Limb (tissue), 2 donors: ENCODE measurements at regions not wholly inside any gene's neighbourhood (a gene's known extent, or its start where the extent isn't known, plus 50 kb on each side); places are given as distances from the start of the nearest gene placed in this dataset.

Experiments
- DNase-seq, 2 donors: peaks; one replicate each; pipeline ENCODE4 v3.0.0-alpha.2; 2016; ENCODE audit errors: extremely low spot score in 2 of 2

DNA sequence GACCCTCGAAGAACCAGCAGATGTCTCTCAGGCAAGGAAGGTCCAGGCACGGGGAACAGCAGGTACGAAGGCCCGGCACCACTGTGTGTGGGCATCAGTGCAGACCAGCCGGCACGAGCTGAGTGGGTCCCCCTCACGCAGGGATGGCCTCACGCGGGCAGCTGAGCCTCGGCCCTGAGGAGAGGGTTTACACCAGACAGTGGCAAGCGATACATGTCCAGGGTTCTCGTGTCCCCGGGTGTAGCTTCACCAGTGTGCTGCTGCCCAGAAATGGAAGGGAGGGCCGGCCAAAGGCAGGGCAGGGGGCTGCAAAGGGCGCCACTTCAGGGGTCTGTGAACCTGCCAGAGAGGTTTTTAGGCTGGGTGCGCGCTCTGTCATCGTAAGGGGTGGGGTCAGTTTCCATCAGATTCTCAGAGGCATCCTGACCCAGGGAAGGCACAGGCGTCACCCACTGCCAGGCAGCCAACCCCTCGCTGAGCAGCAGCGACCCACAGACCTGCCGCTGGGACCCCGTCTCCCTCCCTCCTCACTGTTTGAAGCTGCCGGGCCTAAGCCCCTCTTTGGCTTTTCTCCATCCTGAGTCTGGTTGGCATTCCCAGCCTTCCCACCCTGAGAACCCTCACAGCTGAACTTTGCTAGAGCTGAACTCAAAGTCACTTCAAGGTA, 107.0 kb downstream of the CPZ start:
- no peak for DNase-seq

DNA sequence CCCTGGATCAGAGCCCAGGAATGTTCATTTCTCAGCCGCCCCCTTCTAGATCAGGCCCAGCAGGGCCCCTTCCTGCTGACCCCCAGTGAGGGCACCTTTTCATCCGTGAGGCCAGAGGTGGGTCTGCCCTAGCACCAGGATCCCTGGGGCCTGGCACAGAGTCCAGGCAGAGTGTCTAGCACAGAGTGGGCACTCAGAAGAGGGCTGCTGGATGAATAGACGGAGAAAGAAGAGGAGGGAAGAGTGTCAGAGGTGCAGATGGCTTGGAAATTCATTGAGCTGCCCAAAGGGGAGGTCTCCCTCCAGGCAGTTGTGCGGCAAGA, 106.5 kb downstream of the CPZ start:
- no peak for DNase-seq

- no peak for DNase-seq
Observed at GRCh38 chr4:8698341-8699062, 105.9 kb downstream of the CPZ start.

DNA sequence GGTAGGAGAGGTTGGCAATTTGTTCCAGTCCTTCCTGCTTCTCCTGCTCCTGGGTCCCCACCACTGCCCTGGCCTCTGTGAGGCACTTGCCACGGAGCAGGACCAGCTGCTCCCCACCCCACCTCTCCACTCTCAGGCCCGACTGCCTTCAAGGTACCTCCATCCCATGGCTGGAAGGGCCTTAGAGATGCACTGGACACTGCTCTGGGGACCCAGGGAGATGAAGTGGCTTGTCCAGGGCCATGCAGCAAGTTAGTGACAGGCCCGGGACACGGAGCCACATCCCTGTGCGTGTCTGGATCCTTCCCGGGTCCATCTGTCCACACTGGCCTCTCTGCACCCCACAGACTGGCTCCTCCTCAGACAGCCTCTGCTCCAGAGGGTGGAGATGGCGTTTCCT, 105.3 kb downstream of the CPZ start:
- no peak for DNase-seq

DNA sequence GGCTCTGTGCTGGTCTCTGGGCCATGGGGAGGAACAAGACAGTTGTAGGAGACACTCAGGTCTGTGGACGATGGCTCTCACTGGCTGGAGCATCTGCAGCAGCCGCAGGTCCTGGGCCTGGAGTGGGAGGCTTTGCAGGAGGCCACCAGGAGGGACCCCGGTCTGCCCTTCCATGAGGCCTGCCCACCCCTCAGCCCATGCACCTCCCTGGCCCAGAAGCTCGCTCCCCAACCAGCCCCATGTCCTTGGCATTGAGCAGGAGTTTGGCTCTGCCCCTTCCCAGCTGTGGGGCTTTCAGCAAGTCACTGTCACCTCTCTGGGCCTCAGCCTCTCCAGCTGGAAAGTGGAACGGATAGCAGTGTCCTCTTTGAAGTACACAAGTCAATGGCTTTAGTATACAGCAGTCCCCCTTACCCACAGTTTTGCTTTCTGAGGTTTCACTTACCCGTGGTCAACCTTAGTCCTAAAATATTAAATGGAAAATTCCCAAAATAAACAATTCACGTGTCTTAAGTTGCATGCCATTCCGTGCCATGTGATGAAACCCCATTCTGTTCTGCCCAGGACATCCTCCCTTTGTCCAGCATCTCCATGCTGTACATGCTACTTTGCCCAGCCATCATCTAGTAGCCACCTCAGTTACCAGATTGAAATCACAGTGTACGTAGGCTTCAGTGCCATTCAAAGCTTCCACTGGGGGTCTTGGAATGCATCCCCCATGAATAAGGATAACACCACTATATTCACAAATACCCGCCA, 104.0 kb downstream of the CPZ start:
- no peak for DNase-seq

GRCh38 chr4:8695237-8696219, 103.0 kb downstream of the CPZ start:
- no peak for DNase-seq

- no peak for DNase-seq
Observed at GRCh38 chr4:8694651-8695151, 102.1 kb downstream of the CPZ start.

GRCh38 chr4:8694226-8694625, 101.7 kb downstream of the CPZ start:
- DNase-seq, result peak in 1 of 2 donors; percentile 17

DNA sequence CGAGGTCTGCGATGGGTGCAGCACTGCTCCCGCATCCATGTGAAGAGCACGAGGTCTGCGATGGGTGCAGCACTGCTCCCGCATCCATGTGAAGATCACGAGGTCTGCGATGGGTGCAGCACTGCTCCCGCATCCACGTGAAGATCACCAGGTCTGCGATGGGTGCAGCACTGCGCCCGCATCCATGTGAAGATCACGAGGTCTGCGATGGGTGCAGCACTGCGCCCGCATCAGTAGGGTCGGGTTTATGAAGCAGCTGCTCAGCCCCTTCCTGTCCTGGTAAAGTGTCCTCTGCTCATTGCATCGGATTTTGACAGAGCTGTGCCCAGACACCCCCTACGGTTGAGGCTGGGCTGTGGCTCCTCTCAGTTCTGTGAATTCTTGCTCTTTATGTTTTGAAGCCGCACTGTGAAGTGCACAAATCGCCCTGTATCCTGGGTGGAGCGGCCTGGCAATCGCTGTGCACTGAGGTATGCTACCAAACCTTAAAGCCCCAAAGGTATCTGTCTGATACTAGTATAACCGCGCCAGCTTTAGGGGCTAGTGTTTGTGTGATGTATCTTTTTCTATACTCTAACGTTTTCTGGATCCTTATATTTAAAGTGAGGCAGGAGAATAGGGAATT, 98.7 kb downstream of the CPZ start:
- DNase-seq, result no peak

- no peak for DNase-seq
Observed at GRCh38 chr4:8690216-8691150, 97.9 kb downstream of the CPZ start.

- peak in 1 of 2 donors; percentile 21 for DNase-seq
Observed at GRCh38 chr4:8689741-8690140, 97.2 kb downstream of the CPZ start.

DNA sequence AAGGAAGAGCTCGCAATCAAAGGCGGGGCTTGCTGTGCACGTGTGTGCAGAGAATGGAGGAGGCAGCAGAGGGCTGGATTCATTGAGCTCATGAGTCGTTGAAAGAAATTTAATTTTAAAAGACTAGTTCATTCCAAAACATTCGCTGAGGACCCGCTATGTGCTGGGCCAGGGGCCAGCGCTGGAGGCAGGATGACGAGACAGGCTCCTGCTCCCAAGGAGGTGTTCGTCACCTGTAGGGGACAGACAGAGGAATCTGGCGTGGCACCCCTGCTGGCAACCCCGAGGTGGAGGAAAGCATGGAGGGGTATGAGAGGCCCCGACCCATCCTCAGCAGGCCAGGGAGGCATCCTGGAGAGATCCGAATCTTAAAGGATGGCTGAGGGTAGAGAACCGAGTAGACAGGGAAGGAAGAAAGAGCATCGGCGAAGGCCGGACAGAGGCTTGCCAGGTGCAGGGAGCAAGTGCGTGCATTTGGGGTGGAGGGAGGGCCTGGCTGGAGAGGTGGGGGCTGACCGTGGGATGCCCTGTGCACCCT, 96.4 kb downstream of the CPZ start:
- peak in 1 of 2 donors; percentile 17 for DNase-seq

DNA sequence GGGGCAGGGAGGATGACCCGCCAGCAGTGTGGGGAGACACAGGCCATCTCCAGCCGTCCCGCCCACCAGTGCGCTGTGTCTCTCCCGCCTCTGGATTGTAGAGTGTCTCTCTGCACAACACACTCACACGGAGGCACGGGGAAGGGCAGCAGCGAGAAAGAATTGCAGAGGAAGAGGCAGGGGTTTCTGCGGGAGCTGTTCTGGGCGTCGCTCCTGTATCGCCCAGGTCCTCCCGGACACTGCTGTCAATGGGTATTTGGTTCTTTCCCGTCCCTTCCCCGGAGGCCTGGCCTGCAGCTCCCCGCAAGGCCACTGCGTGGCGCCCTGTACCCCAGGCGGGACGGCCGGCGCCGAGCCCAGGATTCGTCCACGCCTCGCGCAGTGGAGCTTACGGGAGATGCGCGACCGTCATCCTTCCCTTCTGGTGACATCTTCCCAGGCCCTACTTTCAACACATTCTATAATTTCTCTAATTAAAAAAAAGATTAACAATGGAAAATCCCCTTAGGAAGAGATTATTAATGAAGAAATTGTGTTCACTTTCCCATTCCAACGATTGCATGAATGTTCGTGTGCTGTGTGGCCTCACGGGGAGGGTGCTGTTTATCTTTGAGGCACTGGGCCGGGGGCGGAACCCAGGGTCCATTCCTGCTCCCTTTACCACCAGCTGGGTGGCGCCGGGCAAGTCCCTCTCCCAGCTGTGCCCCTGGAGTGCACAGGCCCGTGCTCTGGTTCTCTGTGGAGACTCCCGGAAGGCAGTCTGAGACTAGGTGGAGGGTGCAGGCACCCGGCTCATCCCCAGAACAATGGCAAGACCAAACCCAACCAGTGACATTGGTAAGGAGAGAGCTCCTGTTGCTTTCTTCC, 95.7 kb downstream of the CPZ start:
- peak; percentile 24 to 77 for DNase-seq

GRCh38 chr4:8687083-8687482, 94.5 kb downstream of the CPZ start:
- DNase-seq, result no peak

- no peak for DNase-seq
Observed at GRCh38 chr4:8685831-8686230, 93.3 kb downstream of the CPZ start.

GRCh38 chr4:8683462-8683861, 90.9 kb downstream of the CPZ start:
- no peak for DNase-seq

- no peak for DNase-seq
Observed at GRCh38 chr4:8682725-8683124, 90.2 kb downstream of the CPZ start.

DNA sequence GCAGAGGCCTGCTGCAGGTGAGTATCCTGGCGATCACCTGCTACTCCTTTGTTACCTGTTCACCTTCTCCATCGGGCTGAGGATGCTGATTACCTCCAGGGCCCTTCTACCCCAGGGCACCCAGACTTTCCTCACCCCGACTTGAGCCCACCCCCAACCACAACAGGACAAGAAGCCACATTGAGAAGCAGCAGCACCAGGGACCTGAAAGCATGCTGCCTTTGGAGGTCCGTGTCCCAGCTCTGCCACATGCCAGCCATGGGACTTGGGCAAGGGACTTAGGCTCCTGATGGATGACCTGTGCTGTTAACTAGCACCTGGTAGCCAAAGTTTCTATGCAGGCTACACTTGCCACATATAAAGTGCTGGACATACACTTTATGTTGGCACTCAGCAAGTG, 89.7 kb downstream of the CPZ start:
- DNase-seq, result no peak
